ENCODE measurements at regions not wholly inside any gene's neighbourhood (a gene's known extent, or its start where the extent isn't known, plus 50 kb on each side); places are given as distances from the start of the nearest gene placed in this dataset.

DNA sequence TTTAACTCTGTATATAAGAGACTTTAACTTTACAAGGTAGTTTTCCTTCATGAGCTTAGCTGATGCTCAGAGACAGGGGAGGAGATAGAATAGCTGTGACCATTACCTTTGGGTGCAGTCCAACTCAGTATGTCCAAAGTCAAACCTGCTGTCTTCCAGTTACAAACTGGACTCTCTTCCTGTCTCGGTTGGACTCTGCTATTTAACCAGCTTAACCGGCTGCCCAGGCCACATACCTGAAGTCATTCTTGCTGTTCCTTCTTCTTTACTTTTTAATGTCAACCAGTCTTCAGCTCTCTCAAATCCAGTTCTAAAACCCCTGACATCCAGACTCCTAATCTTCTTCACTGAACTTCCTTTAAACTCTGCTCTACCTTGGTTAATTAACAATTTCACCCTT, 138.3 kb upstream of the TSHZ2 start:
- TF ChIP-seq, protein P1, sequence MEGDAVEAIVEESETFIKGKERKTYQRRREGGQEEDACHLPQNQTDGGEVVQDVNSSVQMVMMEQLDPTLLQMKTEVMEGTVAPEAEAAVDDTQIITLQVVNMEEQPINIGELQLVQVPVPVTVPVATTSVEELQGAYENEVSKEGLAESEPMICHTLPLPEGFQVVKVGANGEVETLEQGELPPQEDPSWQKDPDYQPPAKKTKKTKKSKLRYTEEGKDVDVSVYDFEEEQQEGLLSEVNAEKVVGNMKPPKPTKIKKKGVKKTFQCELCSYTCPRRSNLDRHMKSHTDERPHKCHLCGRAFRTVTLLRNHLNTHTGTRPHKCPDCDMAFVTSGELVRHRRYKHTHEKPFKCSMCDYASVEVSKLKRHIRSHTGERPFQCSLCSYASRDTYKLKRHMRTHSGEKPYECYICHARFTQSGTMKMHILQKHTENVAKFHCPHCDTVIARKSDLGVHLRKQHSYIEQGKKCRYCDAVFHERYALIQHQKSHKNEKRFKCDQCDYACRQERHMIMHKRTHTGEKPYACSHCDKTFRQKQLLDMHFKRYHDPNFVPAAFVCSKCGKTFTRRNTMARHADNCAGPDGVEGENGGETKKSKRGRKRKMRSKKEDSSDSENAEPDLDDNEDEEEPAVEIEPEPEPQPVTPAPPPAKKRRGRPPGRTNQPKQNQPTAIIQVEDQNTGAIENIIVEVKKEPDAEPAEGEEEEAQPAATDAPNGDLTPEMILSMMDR (IDR thresholded peaks at IDR 0.05) = no peak
- TF ChIP-seq POLR2A (IDR thresholded peaks at IDR 0.05) (no peak), EP300 (IDR thresholded peaks at IDR 0.05) (no peak)
